ENCODE measurements at regions not wholly inside any gene's neighbourhood (a gene's known extent, or its start where the extent isn't known, plus 50 kb on each side); places are given as distances from the start of the nearest gene placed in this dataset.
"Not testable (repeated sequence)": the region's sequence is repeated elsewhere in the genome, so short reads cannot be mapped to it uniquely, and the experiment has no call there.

- DNase-seq: not testable (repeated sequence)
Measured at GRCh38 chr10:77740396-77740795, 102.8 kb upstream of the KCNMA1 start.

GRCh38 chr10:77738496-77739158 lies 101.0 kb upstream of the KCNMA1 start:
- DNase-seq: no peak

GRCh38 chr10:77737608-77738007 lies 100.0 kb upstream of the KCNMA1 start:
- no peak for DNase-seq

GRCh38 chr10:77735136-77735535 lies 97.5 kb upstream of the KCNMA1 start:
- DNase-seq: not testable (repeated sequence)

- DNase-seq: no peak
Measured at GRCh38 chr10:77732213-77733003, 94.8 kb upstream of the KCNMA1 start.

- DNase-seq: no peak
Measured at GRCh38 chr10:77727481-77727880, 89.9 kb upstream of the KCNMA1 start.

- no peak for DNase-seq
Measured at GRCh38 chr10:77726732-77727131, 89.1 kb upstream of the KCNMA1 start.

- no peak for DNase-seq
Measured at GRCh38 chr10:77726301-77726700, 88.7 kb upstream of the KCNMA1 start.

- no peak for DNase-seq
Measured at GRCh38 chr10:77724820-77725219, 87.2 kb upstream of the KCNMA1 start.

GRCh38 chr10:77723376-77723775 lies 85.8 kb upstream of the KCNMA1 start:
- DNase-seq: no peak

- not testable (repeated sequence) for DNase-seq
Measured at GRCh38 chr10:77722956-77723355, 85.3 kb upstream of the KCNMA1 start.

- DNase-seq: no peak
Measured at GRCh38 chr10:77721815-77722214, 84.2 kb upstream of the KCNMA1 start.

- no peak for DNase-seq
Measured at GRCh38 chr10:77718957-77719356, 81.3 kb upstream of the KCNMA1 start.

- not testable (repeated sequence) for DNase-seq
Measured at GRCh38 chr10:77718312-77718711, 80.7 kb upstream of the KCNMA1 start.

- no peak for DNase-seq
Measured at GRCh38 chr10:77717336-77717735, 79.7 kb upstream of the KCNMA1 start.

- DNase-seq: no peak
Measured at GRCh38 chr10:77716458-77717317, 79.1 kb upstream of the KCNMA1 start.

- no peak for DNase-seq
Measured at GRCh38 chr10:77715536-77715935, 77.9 kb upstream of the KCNMA1 start.

- DNase-seq: no peak
Measured at GRCh38 chr10:77715088-77715487, 77.5 kb upstream of the KCNMA1 start.

GRCh38 chr10:77713521-77714280 lies 76.1 kb upstream of the KCNMA1 start:
- no peak for DNase-seq

- no peak for DNase-seq
Measured at GRCh38 chr10:77712207-77712606, 74.6 kb upstream of the KCNMA1 start.

GRCh38 chr10:77711683-77712049 lies 74.1 kb upstream of the KCNMA1 start:
- no peak for DNase-seq

- peak in 1 of 2 experiments; percentile 56 for DNase-seq
Measured at GRCh38 chr10:77710759-77711682, 73.4 kb upstream of the KCNMA1 start.

All from NCI-H446 (cell line).